H1 (cell line): ENCODE measurements at regions not wholly inside any gene's neighbourhood (a gene's known extent, or its start where the extent isn't known, plus 50 kb on each side); places are given as distances from the start of the nearest gene placed in this dataset.

Source experiments
- ATF3 ChIP-seq: IDR thresholded peaks from 2 replicates; pipeline ENCODE4 v1.6.1; 2011; ENCODE audit warnings: low read depth, mild to moderate bottlenecking, low read length; ENCODE audit not compliant: insufficient read depth
- CBX5 ChIP-seq: fragments of 300-800, 300-1000 bp; sonication (generic); IDR thresholded peaks from 2 replicates; pipeline ENCODE4 v1.7.1; 2016; ENCODE audit warnings: antibody characterized with exemption, low read length, low read depth
- CHD2 ChIP-seq: IDR thresholded peaks from 2 replicates; pipeline ENCODE4 v1.6.1; 2012; ENCODE audit warnings: low read length, improper control_type of control experiment
- HDAC6 ChIP-seq: IDR thresholded peaks from one replicate; pipeline ENCODE4 v1.7.1; 2012; ENCODE audit warnings: low read depth, mild to moderate bottlenecking, inconsistent platforms, low read length, moderate library complexity
- TAF7 ChIP-seq: optimal IDR thresholded peaks from 2 replicates; pipeline ENCODE3; 2011; ENCODE audit warnings: low read depth, mild to moderate bottlenecking, inconsistent platforms, low read length, moderate library complexity, borderline replicate concordance
- TCF12 ChIP-seq: IDR thresholded peaks from 2 replicates; pipeline ENCODE4 v1.6.1; 2011; ENCODE audit warnings: low read depth, mild to moderate bottlenecking, low read length
- TF ChIP-seq, protein P1 (sequence below): IDR thresholded peaks from 2 replicates; pipeline ENCODE4 v1.6.1; 2011; ENCODE audit warnings: low read length, improper control_type of control experiment
- TF ChIP-seq, protein P2 (sequence below): IDR thresholded peaks from 2 replicates; pipeline ENCODE4 v1.6.1; 2012; ENCODE audit warnings: inconsistent platforms

DNA sequence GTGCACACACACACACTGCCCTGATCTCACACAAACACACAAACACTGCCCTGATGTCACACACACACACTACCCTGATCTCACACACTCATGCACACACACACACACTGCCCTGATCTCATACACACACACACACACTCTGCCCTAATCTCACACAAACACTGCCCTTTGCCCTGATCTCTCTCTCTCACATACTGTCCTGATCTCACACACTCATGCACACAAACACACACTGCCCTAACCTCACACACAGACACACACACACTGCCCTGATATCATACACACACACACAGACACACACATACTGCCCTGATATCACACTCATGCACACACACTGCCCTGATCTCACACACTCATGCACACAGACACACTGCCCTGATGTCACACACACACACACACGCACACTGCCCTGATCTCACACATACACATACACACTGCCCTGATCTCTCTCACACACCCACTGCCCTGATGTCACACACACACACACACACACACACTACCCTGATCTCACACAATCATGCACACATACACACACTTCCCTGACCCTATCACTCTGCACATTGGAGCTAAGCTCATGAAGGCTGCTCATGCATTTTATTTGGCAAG, 97.6 kb upstream of the DIO3 start (continued):
- no peak for TF ChIP-seq TAF7
- no peak for TF ChIP-seq CHD2
- TF ChIP-seq, protein P1, sequence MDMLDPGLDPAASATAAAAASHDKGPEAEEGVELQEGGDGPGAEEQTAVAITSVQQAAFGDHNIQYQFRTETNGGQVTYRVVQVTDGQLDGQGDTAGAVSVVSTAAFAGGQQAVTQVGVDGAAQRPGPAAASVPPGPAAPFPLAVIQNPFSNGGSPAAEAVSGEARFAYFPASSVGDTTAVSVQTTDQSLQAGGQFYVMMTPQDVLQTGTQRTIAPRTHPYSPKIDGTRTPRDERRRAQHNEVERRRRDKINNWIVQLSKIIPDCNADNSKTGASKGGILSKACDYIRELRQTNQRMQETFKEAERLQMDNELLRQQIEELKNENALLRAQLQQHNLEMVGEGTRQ: no peak
- TF ChIP-seq CBX5: no peak
- TF ChIP-seq HDAC6: no peak
- TF ChIP-seq ATF3: no peak
- TF ChIP-seq, protein P2, sequence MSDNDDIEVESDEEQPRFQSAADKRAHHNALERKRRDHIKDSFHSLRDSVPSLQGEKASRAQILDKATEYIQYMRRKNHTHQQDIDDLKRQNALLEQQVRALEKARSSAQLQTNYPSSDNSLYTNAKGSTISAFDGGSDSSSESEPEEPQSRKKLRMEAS: no peak
- TF ChIP-seq TCF12: no peak
- TF ChIP-seq, all 59 proteins: peak for 0
